ENCODE measurements at regions not wholly inside any gene's neighbourhood (a gene's known extent, or its start where the extent isn't known, plus 50 kb on each side); places are given as distances from the start of the nearest gene placed in this dataset.
"Not testable (repeated sequence)": the region's sequence is repeated elsewhere in the genome, so short reads cannot be mapped to it uniquely, and the experiment has no call there.

DNA sequence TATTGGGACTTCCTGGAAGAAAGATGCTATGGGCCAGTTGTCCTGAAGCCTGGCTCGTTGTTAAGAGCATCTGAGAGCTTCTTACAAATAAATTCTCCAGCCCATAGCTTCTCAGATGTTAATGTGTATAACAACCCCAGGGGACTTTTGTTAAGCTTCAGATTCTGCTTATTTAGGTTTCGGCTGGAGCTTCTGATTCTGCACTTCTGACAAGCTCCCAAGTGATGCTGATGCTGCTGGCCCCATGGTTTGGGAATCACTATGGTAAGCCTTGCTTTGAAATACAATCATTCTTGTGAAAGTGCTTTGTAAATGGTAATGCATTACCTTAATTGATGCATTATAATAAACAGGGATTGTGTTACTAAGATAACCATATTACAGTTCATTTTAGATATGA is 281.8 kb upstream of the PLD5 start:
- no peak for DNase-seq

DNA sequence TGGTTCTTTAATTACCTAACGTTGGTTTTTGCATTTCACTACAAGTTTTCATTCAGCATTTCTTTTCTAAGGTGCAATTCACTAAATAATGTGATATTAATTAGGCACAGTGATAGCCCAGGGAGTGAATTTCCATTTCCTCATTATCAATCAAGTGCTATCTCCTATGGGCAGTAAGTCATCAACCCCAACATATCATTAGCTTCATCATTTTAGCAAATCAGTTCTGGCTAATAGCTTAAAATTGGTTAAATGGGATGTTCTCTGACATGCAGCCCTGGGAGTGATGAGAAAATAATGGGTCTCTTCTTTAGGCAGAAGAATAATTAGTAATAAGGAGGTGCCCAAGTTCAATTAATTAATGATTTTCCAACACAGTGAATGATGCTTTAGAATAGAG is 280.9 kb upstream of the PLD5 start:
- not testable (repeated sequence) for DNase-seq

DNA sequence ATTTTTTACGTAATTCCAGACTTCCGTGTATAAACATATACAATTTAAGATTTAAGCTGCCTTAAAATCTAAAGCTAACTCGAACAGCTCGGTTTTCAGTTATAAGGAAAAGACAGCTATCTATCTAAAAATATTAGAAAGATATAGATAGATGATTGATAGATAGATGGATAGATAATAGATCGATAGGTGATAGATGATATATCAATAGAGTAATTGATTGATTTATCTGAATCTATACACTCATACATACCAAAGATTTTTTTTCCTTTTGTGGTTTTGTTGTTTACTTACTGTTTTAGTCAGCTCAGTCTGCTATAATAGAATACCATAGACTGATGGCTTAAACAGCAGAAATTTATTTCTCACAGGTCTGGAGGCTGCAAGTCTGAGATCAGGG is 278.5 kb upstream of the PLD5 start:
- no peak for DNase-seq

DNA sequence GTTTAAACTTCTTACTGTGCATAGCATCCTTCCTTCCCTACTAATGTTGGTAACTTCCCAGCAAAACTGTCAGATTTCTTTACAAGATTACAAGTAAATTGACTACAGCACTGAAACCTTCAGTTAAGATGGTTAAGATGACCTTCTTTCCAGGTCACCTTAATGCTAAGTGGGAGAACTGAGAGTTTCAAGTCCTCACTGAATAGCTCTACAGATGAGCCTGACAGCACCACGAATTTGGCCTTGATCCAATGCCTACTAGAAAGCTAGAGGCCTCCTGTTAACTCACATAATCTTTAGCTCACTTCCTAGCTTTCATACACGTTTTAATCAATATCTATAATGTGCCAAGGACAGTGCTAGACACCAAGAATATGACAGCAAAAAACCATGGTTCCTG is 276.0 kb upstream of the PLD5 start:
- DNase-seq: no peak

DNA sequence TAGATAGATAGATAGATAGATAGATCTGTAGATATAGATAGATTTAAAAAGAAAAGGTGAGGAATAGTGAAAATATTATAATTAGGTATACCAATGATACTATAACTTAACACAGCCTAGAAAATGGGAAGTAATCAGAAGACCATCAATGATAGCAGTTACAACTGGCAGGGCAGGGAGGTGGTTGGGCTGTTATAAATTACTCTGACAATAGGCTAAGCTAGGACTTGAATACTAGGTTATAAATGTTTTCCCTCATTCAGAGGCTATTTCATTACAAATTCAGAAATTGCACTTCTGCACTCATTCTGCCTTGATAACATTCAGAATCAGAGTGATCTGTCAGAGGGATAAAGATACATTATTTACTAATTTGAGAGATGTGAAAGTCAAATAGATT is 273.4 kb upstream of the PLD5 start:
- no peak for DNase-seq

DNA sequence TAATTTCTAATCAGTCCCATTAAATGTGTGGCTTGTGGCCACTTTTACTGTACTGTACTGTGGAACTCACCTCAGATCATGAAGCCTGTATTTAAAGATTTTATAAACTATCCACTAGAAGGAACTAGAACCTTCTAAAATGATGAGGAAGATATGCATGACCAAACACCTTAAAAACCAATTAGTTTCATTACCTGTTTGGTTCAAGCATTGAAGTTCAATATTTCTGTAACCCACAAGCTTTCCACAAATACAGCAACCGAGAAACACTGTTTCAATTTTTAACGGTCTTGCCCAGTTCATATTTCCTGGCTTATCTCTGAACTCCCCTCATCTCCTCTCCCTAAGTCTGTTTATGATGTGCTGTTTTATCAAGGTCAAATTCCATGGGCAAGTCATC is 264.3 kb upstream of the PLD5 start:
- DNase-seq: no peak

DNA sequence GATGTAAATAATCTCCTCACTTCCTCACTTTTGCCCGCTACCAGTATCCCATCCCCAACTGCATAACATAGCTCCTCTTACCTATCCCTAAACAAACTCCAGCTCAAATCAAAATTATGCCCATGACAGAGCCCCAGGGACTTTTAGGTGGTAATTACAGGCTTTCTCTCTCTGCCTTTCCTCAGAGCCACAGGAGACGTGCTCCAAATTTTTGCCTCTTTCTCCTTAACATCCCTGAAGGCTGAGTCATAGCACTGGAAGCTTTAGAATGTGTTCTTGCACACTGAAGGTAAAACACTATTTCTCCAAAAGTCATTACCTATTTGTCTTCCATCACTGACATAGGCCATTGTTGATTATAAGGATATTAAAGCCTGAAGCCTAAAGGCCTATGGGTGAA is 263.5 kb upstream of the PLD5 start:
- no peak for DNase-seq

DNA sequence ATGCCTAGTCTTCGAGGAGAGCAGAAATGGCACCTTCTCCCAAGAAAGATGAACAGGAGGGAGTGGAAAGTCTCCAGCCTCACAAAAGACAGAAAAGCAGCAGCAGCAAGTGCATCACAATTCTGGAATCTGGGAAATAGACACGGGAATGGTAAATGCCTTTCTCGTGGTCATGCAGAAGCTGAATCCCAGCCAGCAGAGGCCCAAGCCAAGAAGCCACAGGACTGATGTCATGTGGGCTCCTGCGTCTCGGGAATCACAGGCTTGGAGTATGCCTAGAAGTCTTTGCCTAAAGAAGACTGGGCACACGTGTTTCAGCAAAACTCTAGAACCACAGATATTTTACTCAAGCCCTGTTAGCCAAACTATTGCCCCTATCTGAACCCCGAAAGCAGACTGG is 260.3 kb upstream of the PLD5 start:
- peak; percentile 55 for DNase-seq

DNA sequence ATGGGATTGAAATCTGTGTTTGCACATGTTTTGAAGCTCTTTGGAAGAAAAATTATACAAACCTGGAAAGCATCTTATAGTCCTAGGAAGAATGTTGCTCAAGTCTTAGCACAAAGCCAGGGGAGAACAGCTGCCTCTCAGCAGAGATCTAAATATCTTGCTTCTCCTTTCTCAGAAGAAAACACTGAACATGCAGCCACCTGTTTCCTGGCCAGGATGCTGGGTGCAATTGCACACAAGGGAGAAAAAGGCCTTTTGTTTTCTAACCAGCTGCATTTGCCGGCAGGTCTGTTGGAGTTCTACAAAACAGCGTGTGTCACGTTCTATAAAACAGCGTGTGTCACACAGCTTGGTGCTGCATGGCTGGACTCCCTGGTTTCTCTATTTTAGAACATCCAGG is 259.6 kb upstream of the PLD5 start:
- peak; percentile 86 for DNase-seq

DNA sequence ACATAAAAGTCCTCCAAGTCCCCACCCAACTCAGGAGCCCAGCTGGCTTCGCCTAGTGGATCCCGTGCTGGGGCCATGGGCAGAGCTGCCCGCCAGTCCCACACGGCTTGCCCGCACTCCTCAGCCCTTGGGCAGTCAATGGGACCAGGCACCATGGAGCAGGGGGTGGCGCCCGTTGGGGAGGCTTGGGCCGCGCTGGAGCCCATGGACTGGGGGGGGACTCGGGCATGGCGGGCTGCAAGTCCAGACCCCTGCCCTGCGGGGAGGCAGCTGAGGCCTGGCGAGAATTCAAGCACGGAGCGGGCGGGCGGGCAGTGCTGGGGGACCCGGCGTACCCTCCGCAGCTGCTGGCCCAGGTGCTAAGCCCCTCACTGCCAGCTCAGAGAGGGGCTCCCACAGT is 249.8 kb upstream of the PLD5 start:
- DNase-seq: no peak

DNA sequence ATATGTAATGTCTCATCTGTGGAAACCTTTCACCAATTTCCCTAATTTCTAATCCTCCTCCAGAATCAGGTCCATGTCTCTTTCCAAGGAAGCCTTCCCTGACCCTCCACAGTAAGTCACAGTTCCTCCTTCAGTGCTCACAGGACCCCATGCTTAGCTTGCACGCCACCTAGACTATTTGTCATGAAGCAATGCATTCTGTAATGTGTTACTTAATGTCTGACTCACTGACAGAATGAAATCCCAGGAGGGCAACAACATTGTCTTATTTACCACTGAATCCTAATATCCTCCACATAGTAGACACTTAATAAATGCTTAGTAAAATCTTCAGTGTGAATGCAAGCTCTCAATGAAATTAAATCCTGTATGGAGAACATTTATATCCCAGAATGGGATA is 245.9 kb upstream of the PLD5 start:
- DNase-seq: no peak

DNA sequence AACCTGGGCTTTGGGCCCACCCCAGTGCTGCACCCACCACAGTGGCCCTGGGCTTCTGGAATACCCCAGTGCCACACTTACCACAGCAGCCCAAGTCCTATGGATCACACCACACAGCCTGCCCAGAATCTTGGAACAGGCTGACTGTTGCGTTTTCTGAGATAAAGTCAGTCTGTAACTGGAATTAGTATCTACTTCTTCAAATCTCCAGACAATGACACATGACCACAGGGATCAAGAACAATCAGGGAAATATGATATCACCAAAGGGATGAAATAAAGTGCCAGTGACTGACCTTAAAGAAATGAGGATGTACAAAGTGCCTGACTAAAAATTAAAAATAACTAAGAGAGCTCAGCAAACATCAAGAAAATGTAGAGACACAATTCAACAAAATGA is 239.7 kb upstream of the PLD5 start:
- no peak for DNase-seq

DNA sequence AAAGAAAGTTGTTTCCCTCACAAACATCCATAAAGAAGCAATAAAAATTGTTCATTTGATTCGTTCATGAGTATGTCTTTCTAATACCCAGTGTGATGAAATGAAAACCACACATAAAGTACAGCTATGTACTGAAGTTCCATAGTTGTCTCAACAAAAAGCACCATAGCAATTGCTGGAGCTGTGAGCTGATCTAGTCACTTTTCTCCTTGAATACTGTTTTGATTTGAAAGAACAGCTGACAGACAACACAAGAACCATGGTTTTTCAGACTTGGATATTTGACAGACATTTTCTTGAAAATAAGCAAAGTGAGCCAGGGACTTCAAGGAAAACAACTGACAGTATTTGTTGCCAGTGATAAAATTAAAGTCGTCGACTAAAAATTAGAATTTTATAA is 237.1 kb upstream of the PLD5 start:
- no peak for DNase-seq

DNA sequence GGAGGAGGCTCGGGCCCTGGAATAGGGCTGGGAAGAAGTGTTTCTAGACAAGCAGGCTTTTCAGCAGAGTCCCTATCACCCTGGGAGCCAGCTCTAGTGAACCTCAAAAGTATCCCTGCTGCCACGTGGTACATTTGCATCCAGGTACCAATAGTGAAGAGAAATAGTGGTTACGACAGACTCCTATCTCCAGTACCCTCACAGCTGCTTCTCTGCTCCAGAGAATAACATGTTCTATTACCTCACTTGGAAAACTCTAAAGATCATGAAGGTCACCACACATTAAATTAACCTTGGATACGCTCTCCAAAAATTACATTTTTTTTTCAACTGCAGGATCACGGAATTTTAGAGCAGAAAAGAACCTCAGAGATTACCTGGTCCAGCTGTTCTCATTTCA is 230.4 kb upstream of the PLD5 start:
- no peak for DNase-seq

DNA sequence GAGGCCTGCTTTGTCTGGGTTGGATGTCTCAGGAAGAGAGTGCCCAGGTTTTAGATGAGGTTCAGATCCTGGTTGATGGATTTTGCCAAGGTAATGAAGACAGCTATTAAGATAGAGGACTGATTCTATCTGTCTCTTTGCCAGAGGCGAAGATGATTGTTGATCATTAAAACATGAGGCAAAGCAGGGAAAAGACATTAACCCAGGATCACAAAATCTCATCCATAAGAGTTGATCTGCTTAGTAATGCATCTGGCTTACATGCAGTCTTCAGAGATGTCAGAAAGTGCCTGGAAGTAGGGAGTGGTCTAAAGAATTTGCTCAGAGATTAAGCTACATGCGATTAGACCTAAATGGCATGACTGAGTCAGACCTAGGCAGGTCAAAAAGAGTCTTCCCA is 229.6 kb upstream of the PLD5 start:
- no peak for DNase-seq

DNA sequence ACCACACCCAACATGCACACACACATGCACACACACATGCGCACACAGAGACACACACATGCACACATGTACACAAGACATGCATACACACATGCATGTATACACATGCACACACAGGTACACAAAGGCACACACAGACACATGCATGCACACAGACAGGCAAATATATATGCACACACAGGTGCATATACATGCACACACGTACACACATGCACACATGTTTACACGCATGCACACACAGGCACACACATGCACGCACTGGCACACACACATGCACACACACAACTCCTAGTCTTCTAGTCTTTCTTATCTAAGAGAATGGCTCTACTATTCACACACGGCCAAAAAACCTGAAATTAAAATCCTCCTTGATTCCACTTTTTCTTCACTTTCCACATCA is 222.7 kb upstream of the PLD5 start:
- no peak for DNase-seq

DNA sequence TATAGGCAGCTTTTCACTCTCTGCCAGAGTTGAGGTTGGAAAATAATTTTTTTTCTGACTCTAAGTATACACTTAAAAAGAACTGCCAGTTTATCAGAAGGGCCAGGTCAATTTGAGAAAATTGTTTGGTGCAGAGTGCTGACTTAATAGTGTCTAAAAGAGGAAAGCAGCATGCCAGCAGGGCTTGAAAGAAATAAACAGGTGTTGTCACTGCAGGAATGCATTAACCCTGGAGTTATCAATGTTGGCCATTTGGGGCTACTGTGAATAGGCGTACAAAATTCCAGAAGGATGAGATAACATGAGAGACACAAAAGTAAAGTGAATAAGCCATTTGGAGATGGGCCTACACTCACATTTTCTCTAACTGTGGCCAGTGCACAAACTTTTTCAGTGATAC is 220.6 kb upstream of the PLD5 start:
- DNase-seq: no peak

DNA sequence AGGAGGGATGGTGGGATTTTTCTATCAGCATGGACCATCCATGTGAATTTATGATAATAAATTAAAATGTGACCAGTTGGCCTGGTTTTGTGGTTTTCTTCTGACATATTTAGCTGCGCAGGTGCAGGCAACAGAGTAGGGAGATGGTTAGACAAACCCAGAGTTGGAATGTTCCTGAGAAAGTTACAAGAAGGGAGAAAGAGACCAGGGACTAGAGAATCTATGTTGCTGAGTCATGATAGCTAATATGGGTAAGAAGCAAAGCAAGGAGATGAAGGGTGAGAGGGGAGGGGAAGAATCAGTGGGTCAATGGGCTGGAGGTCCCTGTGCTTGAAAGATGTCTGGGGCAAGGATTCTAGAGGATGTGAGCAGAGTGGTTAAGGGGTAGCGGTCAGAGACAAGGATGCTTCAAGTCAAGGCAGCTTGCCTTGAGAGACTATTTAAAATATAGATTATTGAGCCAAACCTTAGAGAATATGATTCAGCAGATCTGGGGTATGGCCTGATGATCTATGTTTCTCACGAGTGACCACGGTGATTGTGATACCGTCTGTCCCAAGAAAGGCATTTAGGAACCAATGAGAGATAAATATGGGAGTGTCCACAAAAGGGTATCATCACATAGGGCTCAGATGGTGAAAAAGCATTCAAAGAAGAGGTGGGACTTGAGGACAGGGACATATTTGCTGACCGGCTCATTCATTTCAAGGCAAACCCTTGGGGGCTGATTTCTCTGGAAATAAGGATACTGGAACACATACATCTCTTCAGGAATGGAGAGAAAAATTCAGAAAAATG is 219.7 kb upstream of the PLD5 start:
- DNase-seq: no peak

DNA sequence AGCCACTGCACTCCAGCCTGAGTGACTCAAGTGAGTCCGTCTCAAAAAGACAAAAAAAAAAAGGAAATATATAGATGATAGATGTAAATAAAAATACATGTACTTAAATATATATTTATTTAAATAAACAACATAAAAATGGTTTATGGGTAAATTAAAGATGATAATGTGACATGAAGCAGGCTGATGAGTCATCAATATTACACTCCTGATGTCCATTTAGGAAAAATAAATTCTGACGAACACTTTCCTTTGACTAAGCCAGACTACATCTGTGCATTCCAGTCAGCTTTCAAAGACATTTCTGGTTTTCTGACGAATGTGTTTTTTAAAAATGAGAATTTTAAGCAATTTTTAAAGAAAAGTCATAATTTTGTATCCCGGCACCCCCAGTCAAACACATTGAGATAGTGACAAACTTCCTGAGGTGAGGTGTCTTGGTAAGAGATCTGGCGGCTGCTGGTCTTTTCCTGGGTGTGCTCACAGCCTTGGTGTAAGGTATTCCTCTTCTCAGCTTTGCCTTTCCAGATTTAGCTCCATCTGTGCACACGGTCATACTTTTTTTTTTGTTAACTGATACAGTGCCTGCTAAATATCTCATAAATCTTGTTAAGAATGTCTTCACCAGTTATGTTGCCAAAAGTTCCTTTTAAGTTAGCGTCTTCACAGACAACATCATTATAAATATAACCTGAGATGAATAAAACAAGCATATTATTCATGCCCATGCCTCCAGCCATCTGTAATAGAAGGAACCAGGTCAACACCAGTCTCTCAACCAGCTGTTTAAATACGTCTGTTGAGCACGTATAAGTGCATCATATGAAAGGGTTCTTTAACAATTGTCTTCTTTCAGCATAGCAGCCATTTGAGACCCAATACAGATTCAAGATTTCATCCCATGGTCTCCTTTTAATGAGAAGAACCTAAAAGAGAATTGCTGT is 214.5 kb upstream of the PLD5 start:
- DNase-seq: no peak

DNA sequence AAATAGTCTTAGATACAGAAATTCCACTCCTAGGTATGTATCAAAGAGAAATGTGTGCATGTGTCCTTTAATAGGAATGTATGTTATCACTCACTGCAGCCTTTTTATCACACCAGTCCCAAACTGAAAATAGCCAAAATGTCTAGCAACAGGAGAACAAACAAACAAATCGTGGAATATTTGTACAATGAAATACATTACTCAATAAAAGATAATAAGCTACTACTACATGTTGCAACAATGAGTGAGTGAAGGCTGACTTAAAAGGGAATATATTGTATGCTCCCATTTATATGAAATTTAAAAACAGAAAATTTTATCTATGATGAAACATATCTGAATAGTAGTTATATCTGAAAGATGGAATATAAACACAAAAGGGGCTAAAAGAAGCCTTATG is 212.1 kb upstream of the PLD5 start:
- DNase-seq: no peak

DNA sequence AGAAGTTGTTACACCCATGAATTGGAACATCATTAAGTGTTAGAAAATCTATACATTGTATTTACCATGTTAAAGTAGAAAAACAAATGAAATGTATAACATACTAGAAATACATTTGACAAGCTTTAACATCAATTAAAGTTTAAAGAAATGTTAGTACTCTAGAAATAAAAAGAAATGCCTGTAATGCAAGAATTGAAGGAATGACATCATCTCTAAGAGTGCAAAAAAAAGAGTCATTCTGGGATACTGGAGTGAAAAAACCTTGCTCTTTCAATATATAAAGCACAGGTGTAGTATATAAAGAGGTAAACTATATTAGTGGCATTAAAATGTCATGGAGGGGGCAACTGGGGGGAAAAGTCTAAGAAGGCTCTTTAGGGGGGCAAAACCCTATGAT is 210.8 kb upstream of the PLD5 start:
- no peak for DNase-seq

DNA sequence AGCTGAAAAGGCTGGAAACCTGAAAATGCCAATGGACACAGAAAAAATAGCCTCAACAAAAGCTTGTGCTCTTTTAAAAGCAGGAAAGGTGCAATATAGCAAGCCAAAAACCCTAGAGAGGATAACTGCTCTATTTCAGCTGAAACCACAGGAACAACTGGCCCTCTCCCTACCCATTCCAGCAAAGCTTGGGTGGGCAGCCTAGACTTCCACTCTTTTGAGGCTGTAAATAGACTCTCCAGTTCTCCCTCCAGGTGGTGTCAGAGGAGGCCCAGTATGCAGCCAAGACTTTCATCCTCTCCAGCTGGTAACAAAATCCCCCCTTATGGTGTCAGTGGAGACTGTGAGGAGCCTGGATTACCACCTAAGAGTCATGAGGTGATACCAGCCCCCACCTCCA is 206.9 kb upstream of the PLD5 start:
- no peak for DNase-seq

DNA sequence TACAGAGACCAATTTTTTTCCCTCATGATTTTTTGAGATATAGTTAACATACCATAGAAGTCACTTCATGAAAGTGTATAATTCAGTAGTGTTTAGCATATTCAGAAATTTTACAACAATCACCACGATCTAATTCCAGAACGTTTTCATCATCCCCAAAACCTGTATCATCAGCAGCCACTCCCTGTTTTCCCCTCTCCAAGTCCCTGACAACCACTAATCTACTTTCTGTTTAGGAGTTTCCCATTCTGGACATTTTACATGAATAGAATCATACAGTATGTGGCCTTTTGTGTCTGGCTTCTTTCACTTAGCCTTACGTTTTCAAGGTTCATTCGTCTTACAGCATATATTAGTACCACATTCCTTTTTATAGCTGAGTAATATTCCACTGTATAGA is 204.2 kb upstream of the PLD5 start:
- no peak for DNase-seq

DNA sequence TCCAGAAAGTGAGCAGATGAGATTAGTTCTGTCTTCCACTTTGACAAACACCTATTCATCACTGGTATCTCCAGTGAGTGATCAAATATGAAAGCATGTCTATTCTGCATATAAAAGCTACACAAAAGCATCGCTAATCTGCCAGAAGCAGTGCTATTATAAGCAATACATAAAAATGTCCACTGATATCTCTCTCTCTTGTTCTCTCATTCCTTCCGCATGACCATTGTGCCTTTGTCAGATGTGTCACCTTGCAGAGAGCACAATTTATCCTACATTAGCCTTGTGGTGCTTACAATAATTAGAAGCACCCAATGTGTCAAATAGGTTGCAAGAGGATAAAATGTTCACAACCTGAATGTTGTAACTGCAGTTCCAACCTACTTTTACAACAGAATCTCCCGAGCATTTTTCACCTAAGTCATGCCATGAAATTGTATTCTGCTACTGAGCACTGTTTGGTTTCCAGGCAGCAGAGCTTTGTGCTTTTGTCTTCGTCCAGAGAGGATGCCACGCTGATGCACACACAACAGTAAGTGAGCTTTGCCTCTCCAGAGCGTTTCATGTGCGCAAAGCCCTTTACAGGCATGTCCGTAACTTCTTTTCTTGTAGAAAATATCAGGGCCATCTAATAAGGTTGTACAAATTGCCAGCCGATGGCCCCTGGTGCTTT is 198.7 kb upstream of the PLD5 start:
- peak; percentile 62 for DNase-seq
